Suprapubic skin (tissue), 4 donors: ENCODE measurements at regions not wholly inside any gene's neighbourhood (a gene's known extent, or its start where the extent isn't known, plus 50 kb on each side); places are given as distances from the start of the nearest gene placed in this dataset.

ENCODE experiments used
- DNase-seq, 2 donors: peaks; one replicate each; pipeline ENCODE4 v3.0.0-alpha.2; 2019; ENCODE audit warnings: low spot score in 2 of 2
- H3K27ac ChIP-seq: fragments of 200-600 bp; sonication (generic); one replicate; pipeline ENCODE4 v1.5.1; 2019
- H3K27me3 ChIP-seq: fragments of 200-600 bp; sonication (generic); one replicate; pipeline ENCODE4 v1.5.1; 2019
- H3K36me3 ChIP-seq: fragments of 200-600 bp; sonication (generic); one replicate; pipeline ENCODE4 v1.5.1; 2019
- H3K4me1 ChIP-seq: fragments of 200-600 bp; sonication (generic); one replicate; pipeline ENCODE4 v1.5.1; 2019
- H3K4me3 ChIP-seq: fragments of 200-600 bp; sonication (generic); one replicate; pipeline ENCODE4 v1.5.1; 2019; ENCODE audit warnings: mild to moderate bottlenecking
- H3K9me3 ChIP-seq: fragments of 200-600 bp; sonication (generic); one replicate; pipeline ENCODE4 v1.5.1; 2019
- CTCF ChIP-seq, 2 donors: fragments of 200-600 bp in 1 of 2; fragments of 450-650 bp in 1 of 2; sonication (generic) in 1 of 2; IDR thresholded peaks; one replicate each; pipeline ENCODE4 v1.5.1; 2016 to 2019; ENCODE audit warnings: antibody characterized with exemption in 2 of 2, mild to moderate bottlenecking in 1 of 2, moderate library complexity in 1 of 2
- EP300 ChIP-seq: sonication (generic); formaldehyde crosslinking; IDR thresholded peaks from one replicate; pipeline ENCODE4 v1.6.1; 2017; ENCODE audit warnings: antibody characterized with exemption
- POLR2A ChIP-seq, 2 donors: fragments of 450-650 bp; IDR thresholded peaks; one replicate each; pipeline ENCODE4 v1.6.1; 2017; ENCODE audit warnings: antibody characterized with exemption in 2 of 2, mild to moderate bottlenecking in 2 of 2, moderate library complexity in 2 of 2
- POLR2AphosphoS5 ChIP-seq, 3 donors: sonication (generic); formaldehyde crosslinking; IDR thresholded peaks; one replicate each; pipeline ENCODE4 v1.6.1; 2017; ENCODE audit warnings: antibody characterized with exemption in 3 of 3
- WGBS: methylation state at CpG from one replicate; pipeline ENCODE4 v1.1.5; 2018; 5-methylcytosine and 5-hydroxymethylcytosine counted together

GRCh38 chr18:27415495-27415894 is 230.4 kb upstream of the CHST9 start:
- no peak for DNase-seq
- Histone ChIP-seq H3K36me3 (no peaks in the 10 kb centered on the region), H3K4me1 (no peaks in the 10 kb centered on the region), H3K27ac (no peak overlapping the region), H3K4me3 (no peak overlapping the region), H3K27me3 (no peaks in the 10 kb centered on the region), H3K9me3 (no peaks in the 10 kb centered on the region)
- no peak for TF ChIP-seq CTCF (IDR thresholded peaks at IDR 0.05)
- TF ChIP-seq POLR2AphosphoS5 (IDR thresholded peaks at IDR 0.05) = no peak
- no peak for TF ChIP-seq EP300
- no peak for TF ChIP-seq POLR2A (IDR thresholded peaks at IDR 0.05)
- WGBS = 75% methylated on average over 4 of the region's 4 CpGs

DNA sequence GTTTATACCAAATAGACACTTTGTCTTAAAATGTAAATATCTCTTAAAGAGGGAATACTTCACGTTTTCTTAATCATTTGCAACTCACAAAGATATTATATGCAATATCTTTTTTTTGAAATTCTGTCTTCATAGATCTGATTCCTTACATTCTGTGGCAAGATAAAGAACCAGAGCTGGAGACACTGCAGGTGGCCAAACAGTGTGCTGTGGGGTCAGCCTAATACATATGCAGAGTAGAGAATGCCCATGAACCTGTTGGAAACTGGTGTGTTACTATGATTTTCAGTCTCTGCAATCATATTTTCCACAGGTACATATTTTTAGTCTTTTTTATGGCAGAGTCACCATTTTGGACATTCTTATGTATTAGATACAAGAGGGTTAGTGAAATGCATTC is 229.6 kb upstream of the CHST9 start:
- no peak for DNase-seq
- H3K27me3 ChIP-seq = no peaks in the 10 kb centered on the region
- H3K27ac ChIP-seq = no peak overlapping the region
- H3K9me3 ChIP-seq = no peaks in the 10 kb centered on the region
- H3K36me3 ChIP-seq = no peaks in the 10 kb centered on the region
- TF ChIP-seq POLR2A (IDR thresholded peaks at IDR 0.05) (no peak), CTCF (IDR thresholded peaks at IDR 0.05) (no peak), POLR2AphosphoS5 (IDR thresholded peaks at IDR 0.05) (no peak), EP300 (no peak)
- no peak overlapping the region for H3K4me3 ChIP-seq
- 79% methylated on average over 1 of the region's 1 CpG for WGBS
- H3K4me1 ChIP-seq = no peaks in the 10 kb centered on the region

GRCh38 chr18:27413495-27414401 is 228.6 kb upstream of the CHST9 start:
- H3K9me3 ChIP-seq = no peaks in the 10 kb centered on the region
- H3K27ac ChIP-seq = peak overlapping the region; percentile 24
- 36% methylated on average over 7 of the region's 7 CpGs for WGBS
- DNase-seq = no peak
- H3K27me3 ChIP-seq = no peaks in the 10 kb centered on the region
- no peaks in the 10 kb centered on the region for H3K4me1 ChIP-seq
- no peak for TF ChIP-seq POLR2AphosphoS5 (IDR thresholded peaks at IDR 0.05)
- TF ChIP-seq EP300 = no peak
- TF ChIP-seq POLR2A (IDR thresholded peaks at IDR 0.05) = no peak
- TF ChIP-seq CTCF (IDR thresholded peaks at IDR 0.05) = no peak
- no peaks in the 10 kb centered on the region for H3K36me3 ChIP-seq
- no peak overlapping the region for H3K4me3 ChIP-seq

DNA sequence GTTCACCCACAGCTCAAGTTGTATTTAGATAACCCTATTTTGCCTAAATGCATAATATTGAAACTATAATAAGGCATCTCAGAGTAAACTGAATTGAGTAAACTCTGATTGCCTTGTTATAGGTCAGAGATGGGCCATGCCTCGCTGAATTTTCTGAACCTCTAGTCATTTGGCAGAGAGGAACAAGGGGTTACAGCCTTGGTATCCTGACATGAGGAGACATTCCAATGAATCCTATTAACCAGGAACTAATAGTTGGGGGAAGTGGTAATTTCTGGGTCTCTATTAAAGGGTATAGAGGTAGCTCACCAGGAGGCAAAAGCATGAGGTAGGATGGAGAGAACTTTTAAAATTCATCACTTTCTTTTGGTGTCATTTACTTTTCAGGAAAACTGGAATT is 227.4 kb upstream of the CHST9 start:
- no peaks in the 10 kb centered on the region for H3K9me3 ChIP-seq
- 86% methylated on average over 1 of the region's 1 CpG for WGBS
- DNase-seq = no peak
- TF ChIP-seq POLR2AphosphoS5 (IDR thresholded peaks at IDR 0.05) (no peak), CTCF (IDR thresholded peaks at IDR 0.05) (no peak), POLR2A (IDR thresholded peaks at IDR 0.05) (no peak), EP300 (no peak)
- no peaks in the 10 kb centered on the region for H3K4me1 ChIP-seq
- no peaks in the 10 kb centered on the region for H3K36me3 ChIP-seq
- H3K4me3 ChIP-seq = no peak overlapping the region
- no peak overlapping the region for H3K27ac ChIP-seq
- no peaks in the 10 kb centered on the region for H3K27me3 ChIP-seq

- DNase-seq = no peak
- Histone ChIP-seq H3K4me1 (no peaks in the 10 kb centered on the region), H3K4me3 (no peak overlapping the region), H3K36me3 (no peaks in the 10 kb centered on the region), H3K27ac (no peak overlapping the region), H3K9me3 (no peaks in the 10 kb centered on the region), H3K27me3 (no peaks in the 10 kb centered on the region)
- no peak for TF ChIP-seq EP300
- TF ChIP-seq CTCF (IDR thresholded peaks at IDR 0.05) = no peak
- no peak for TF ChIP-seq POLR2A (IDR thresholded peaks at IDR 0.05)
- TF ChIP-seq POLR2AphosphoS5 (IDR thresholded peaks at IDR 0.05) = no peak
- 60% methylated on average over 2 of the region's 2 CpGs for WGBS
These were observed 226.8 kb upstream of the CHST9 start for GRCh38 chr18:27411911-27412310.
